MCF 10A (cell line): ENCODE measurements at regions not wholly inside any gene's neighbourhood (a gene's known extent, or its start where the extent isn't known, plus 50 kb on each side); places are given as distances from the start of the nearest gene placed in this dataset.
A peak's percentile ranks its signal among the peaks of the same experiment; 100 is the strongest.

ENCODE experiments used
- BruUV-seq: library from RNA; stranded (reverse); fragments of 400-500 nt; replicated peaks from 2 replicates; lab custom pipeline; 2021; lab: Mats Ljungman, UMichigan
- CTCF ChIA-PET: fragments of 300-600 bp; sonication (Branson Sonifier 250); formaldehyde crosslinking; extraction: SDS; loops from one replicate; lab custom pipeline; 2021; ENCODE audit warnings: antibody characterized with exemption, inconsistent platforms; lab: Yijun Ruan, JAX
- POLR2A ChIA-PET: fragments of 300-600, 350-650 bp; sonication (Branson Sonifier 250); formaldehyde crosslinking; extraction: SDS; loops from one replicate; lab custom pipeline; 2020; ENCODE audit warnings: antibody characterized with exemption, inconsistent platforms; lab: Yijun Ruan, JAX
- DNase-seq: peaks from one replicate; pipeline ENCODE4 v3.0.0-alpha.2; 2018; ENCODE audit not compliant: unreplicated experiment
- H3K27ac Mint-ChIP-seq: one replicate; pipeline ENCODE4 v1.8.0; 2022; ENCODE audit warnings: mild to moderate bottlenecking, low read depth, mixed read lengths; ENCODE audit not compliant: unreplicated experiment
- H3K27me3 Mint-ChIP-seq: one replicate; pipeline ENCODE4 v1.8.0; 2022; ENCODE audit warnings: mixed read lengths; ENCODE audit not compliant: insufficient read depth, unreplicated experiment
- H3K36me3 Mint-ChIP-seq: one replicate; pipeline ENCODE4 v1.8.0; 2022; ENCODE audit warnings: mild to moderate bottlenecking, moderate library complexity, mixed read lengths; ENCODE audit not compliant: insufficient read depth, unreplicated experiment
- H3K4me1 Mint-ChIP-seq: one replicate; pipeline ENCODE4 v1.8.0; 2022; ENCODE audit warnings: mixed read lengths; ENCODE audit not compliant: insufficient read depth, unreplicated experiment
- H3K4me3 Mint-ChIP-seq: one replicate; pipeline ENCODE4 v1.8.0; 2022; ENCODE audit warnings: mild to moderate bottlenecking, moderate library complexity, mixed read lengths; ENCODE audit not compliant: unreplicated experiment
- H3K9me3 Mint-ChIP-seq: one replicate; pipeline ENCODE4 v1.8.0; 2022; ENCODE audit warnings: mixed read lengths; ENCODE audit not compliant: unreplicated experiment
- intact Hi-C: fragments of 100-400 bp; cut with micrococcal nuclease; formaldehyde crosslinking; loops from 2 replicates; pipeline ENCODE4 v1.14.1; 2022
- TF ChIP-seq, protein P1 (sequence below): fragments of 200-600 bp; IDR thresholded peaks from one replicate; pipeline ENCODE4 v1.8.0; 2022; ENCODE audit warnings: antibody characterized with exemption, mild to moderate bottlenecking; ENCODE audit not compliant: unreplicated experiment

DNA sequence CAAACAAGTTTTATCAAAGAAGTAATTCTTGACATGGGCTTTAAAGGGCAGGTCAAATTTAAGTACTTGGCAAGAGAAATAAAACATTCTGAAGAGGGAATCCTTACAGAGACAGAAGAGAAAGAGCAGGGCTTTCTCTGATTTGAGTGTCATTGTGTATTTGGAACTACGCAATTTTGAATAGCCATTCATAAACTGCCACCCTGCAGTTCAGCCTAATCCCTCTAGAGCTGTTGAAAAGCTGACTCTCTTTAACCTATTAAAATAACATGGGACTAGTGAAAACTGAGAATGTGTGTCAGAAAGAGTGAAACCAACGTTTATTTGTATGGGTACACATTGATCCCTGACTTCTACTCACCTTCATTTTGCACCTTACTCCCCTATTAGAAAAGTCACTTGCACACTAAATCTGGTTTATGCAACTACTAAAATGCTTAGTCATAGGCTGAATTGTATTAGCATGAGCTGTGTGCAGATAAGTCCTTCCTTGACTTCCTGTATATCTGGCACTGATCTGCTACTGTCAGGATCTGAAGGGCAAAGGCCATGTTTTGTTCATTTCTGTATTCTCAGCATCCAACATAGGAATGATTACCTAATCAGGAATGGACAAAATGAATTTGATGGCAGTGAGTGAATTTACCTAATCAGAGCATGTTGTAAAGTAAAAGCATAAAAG, 458.9 kb downstream of the NOVA1 start:
- ChIA-PET CTCF (interaction anchor here (1.1 kb wide), 1 partner anchor 33 kb away, joined by 3 read pairs; no protein-coding TSS in a partner anchor), POLR2A (no interaction called here)
- Mint-ChIP-seq H3K4me3 (no peak overlapping the region), H3K27ac (no peak overlapping the region), H3K9me3 (peaks cover 10% of the 10 kb centered on the region), H3K4me1 (no peaks in the 10 kb centered on the region), H3K36me3 (peaks cover 1% of the 10 kb centered on the region), H3K27me3 (no peaks in the 10 kb centered on the region)
- BruUV-seq = no TSS peak
- no peak for DNase-seq
- intact Hi-C loops = no loop called here
- TF ChIP-seq, protein P1, sequence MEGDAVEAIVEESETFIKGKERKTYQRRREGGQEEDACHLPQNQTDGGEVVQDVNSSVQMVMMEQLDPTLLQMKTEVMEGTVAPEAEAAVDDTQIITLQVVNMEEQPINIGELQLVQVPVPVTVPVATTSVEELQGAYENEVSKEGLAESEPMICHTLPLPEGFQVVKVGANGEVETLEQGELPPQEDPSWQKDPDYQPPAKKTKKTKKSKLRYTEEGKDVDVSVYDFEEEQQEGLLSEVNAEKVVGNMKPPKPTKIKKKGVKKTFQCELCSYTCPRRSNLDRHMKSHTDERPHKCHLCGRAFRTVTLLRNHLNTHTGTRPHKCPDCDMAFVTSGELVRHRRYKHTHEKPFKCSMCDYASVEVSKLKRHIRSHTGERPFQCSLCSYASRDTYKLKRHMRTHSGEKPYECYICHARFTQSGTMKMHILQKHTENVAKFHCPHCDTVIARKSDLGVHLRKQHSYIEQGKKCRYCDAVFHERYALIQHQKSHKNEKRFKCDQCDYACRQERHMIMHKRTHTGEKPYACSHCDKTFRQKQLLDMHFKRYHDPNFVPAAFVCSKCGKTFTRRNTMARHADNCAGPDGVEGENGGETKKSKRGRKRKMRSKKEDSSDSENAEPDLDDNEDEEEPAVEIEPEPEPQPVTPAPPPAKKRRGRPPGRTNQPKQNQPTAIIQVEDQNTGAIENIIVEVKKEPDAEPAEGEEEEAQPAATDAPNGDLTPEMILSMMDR = no peak

DNA sequence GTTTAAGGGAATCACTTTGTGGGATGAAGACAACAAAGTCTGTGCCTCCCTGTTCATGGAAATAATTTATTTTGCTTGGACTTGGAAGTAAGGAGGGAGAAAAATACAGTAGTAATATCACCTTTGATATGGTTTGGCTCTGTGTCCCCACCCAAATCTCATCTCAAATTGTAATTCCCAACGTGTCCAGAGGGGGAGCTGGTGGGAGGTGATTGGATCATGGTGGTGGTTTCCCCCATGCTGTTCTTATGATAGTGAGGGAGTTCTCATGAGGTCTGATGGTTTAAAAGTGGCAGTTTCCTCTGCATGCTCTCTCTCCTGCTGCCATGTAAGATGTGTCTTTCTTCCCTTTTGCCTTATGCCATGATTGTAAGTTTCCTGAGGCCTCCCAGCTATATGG, 460.7 kb downstream of the NOVA1 start:
- Mint-ChIP-seq H3K27me3 (no peaks in the 10 kb centered on the region), H3K4me3 (no peak overlapping the region), H3K9me3 (peaks cover 8% of the 10 kb centered on the region), H3K27ac (no peak overlapping the region), H3K4me1 (no peaks in the 10 kb centered on the region), H3K36me3 (no peaks in the 10 kb centered on the region)
- BruUV-seq = no TSS peak
- TF ChIP-seq, protein P1 = peak; percentile 19
- DNase-seq = no peak
- CTCF ChIA-PET = interaction anchor here (0.6 to 1.6 kb wide), 4 partner anchors 12 to 822 kb away, joined by 3 to 4 read pairs (median 3); no protein-coding TSS in a partner anchor
- POLR2A ChIA-PET = no interaction called here
- intact Hi-C loops = no loop called here

DNA sequence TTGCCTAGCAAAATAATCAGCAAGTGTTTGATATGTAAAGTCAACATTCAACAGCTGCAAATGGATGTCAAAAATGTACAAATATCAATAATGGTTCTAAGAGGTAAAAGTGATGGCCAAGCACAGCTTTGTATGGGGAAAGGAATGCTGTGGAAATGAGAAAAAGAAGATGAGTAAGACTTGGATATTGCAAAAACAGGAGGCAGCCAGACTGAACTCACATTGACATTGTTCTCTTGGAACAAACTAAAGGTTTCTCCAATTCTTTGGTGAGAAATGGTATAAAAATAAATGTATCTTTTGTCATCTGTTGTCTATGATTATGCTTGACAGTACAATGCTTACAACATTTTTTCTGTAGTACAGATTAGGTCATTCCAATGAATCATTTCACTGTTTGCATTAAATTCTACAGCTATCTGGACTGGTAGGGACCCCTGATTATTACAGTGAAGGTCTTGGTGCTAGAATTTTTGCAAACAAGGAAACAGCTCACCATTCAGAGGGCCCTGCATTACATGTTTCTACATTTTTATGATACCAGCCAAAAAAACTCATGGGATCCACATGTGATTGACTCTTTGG, 465.7 kb downstream of the NOVA1 start:
- peaks cover 8% of the 10 kb centered on the region for H3K9me3 Mint-ChIP-seq
- H3K4me1 Mint-ChIP-seq = no peaks in the 10 kb centered on the region
- ChIA-PET POLR2A (no interaction called here), CTCF (interaction anchor here (0.6 to 0.9 kb wide), 2 partner anchors 9 to 254 kb away, joined by 3 read pairs; no protein-coding TSS in a partner anchor)
- H3K27me3 Mint-ChIP-seq = no peaks in the 10 kb centered on the region
- no peak overlapping the region for H3K4me3 Mint-ChIP-seq
- TF ChIP-seq, protein P1 = no peak
- H3K36me3 Mint-ChIP-seq = no peaks in the 10 kb centered on the region
- intact Hi-C loops = no loop called here
- no peak for DNase-seq
- BruUV-seq = no TSS peak
- H3K27ac Mint-ChIP-seq = no peak overlapping the region

DNA sequence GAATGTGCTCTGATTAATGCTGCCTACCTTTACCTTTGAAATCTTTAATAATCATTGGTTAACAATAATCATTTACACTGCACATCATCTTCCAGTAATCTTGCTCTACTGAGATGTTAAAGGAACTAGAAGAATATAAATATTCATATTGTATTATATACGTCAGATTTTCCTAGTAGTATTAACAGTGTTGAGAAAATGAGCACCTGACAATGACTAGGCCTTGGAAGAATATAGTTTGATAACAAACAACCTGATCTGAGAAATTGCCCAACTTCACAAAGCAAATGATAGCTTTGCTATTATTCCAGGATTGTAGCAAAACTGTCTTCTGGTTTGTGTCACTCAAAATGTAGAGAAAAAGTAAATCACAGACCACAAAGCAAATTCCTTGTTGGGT, 467.1 kb downstream of the NOVA1 start:
- no peak overlapping the region for H3K4me3 Mint-ChIP-seq
- ChIA-PET POLR2A (no interaction called here), CTCF (interaction anchor here (0.7 kb wide), 1 partner anchor 57 kb away, joined by 3 read pairs; no protein-coding TSS in a partner anchor)
- H3K27me3 Mint-ChIP-seq = no peaks in the 10 kb centered on the region
- intact Hi-C loops = no loop called here
- H3K9me3 Mint-ChIP-seq = no peaks in the 10 kb centered on the region
- TF ChIP-seq, protein P1 = no peak
- no peak overlapping the region for H3K27ac Mint-ChIP-seq
- BruUV-seq = no TSS peak
- no peaks in the 10 kb centered on the region for H3K36me3 Mint-ChIP-seq
- H3K4me1 Mint-ChIP-seq = no peaks in the 10 kb centered on the region
- no peak for DNase-seq
